ENCODE measurements at regions not wholly inside any gene's neighbourhood (a gene's known extent, or its start where the extent isn't known, plus 50 kb on each side); places are given as distances from the start of the nearest gene placed in this dataset.

DNA sequence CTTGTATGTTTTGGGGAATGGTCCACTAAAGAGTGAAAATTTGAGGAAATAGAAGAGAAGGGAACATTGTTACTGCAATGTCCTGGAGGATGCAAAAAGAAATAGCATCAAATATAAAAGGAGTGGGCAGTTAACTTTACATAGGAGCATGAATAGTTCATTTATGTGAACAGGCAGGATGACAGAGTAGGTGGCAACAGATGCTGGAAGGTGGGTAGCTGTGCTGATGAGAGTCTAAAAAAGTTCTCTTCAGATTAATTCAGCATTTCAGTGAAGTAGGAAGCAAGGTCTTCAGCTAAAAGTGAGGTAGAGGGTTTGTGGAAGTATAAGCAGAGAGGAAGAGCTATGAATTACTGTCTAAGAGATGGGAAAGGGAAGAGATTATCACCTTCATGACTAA is 276.5 kb downstream of the KIF2B start:
- TF ChIP-seq, protein P1, sequence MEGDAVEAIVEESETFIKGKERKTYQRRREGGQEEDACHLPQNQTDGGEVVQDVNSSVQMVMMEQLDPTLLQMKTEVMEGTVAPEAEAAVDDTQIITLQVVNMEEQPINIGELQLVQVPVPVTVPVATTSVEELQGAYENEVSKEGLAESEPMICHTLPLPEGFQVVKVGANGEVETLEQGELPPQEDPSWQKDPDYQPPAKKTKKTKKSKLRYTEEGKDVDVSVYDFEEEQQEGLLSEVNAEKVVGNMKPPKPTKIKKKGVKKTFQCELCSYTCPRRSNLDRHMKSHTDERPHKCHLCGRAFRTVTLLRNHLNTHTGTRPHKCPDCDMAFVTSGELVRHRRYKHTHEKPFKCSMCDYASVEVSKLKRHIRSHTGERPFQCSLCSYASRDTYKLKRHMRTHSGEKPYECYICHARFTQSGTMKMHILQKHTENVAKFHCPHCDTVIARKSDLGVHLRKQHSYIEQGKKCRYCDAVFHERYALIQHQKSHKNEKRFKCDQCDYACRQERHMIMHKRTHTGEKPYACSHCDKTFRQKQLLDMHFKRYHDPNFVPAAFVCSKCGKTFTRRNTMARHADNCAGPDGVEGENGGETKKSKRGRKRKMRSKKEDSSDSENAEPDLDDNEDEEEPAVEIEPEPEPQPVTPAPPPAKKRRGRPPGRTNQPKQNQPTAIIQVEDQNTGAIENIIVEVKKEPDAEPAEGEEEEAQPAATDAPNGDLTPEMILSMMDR (IDR thresholded peaks at IDR 0.05) = no peak
- no peak for TF ChIP-seq POLR2A (IDR thresholded peaks at IDR 0.05)
